Thymus (tissue), 11 donors: ENCODE measurements at regions not wholly inside any gene's neighbourhood (a gene's known extent, or its start where the extent isn't known, plus 50 kb on each side); places are given as distances from the start of the nearest gene placed in this dataset.

Experiments used
- DNase-seq, 9 donors: peaks; one replicate each; pipeline ENCODE4 v3.0.0-alpha.2; 2013; ENCODE audit warnings: low spot score in 9 of 9, low read depth in 6 of 9, missing footprints in 1 of 9
- H3K27ac ChIP-seq, 2 donors: one replicate each; pipeline ENCODE4 v1.5.1; 2013; ENCODE audit warnings: control low read depth in 1 of 2, low read depth in 1 of 2, low read length in 1 of 2, mild to moderate bottlenecking in 1 of 2, moderate library complexity in 1 of 2
- H3K27me3 ChIP-seq, 2 donors: one replicate each; pipeline ENCODE4 v1.5.1; 2013; ENCODE audit warnings: low read length in 1 of 2; ENCODE audit not compliant: control insufficient read depth in 2 of 2, insufficient read depth in 1 of 2
- H3K36me3 ChIP-seq, 2 donors: one replicate each; pipeline ENCODE4 v1.5.1; 2013; ENCODE audit warnings: low read length in 1 of 2, mild to moderate bottlenecking in 1 of 2, moderate library complexity in 1 of 2; ENCODE audit not compliant: control insufficient read depth in 2 of 2, insufficient read depth in 2 of 2
- H3K4me1 ChIP-seq, 2 donors: one replicate each; pipeline ENCODE4 v1.5.1; 2013; ENCODE audit warnings: low read length in 2 of 2; ENCODE audit not compliant: control insufficient read depth in 2 of 2, insufficient read depth in 2 of 2
- H3K4me3 ChIP-seq, 2 donors: one replicate each; pipeline ENCODE4 v1.5.1; 2013; ENCODE audit warnings: low read length in 2 of 2, control low read depth in 1 of 2, mild to moderate bottlenecking in 1 of 2
- H3K9me3 ChIP-seq, 2 donors: one replicate each; pipeline ENCODE4 v1.5.1; 2013; ENCODE audit warnings: low read length in 1 of 2, mild to moderate bottlenecking in 1 of 2; ENCODE audit not compliant: control insufficient read depth in 2 of 2, insufficient read depth in 1 of 2
- WGBS: extraction: QIAGEN DNeasy Blood & Tissue Kit; methylation state at CpG from one replicate; pipeline ENCODE4 v1.1.7; 2013; 5-methylcytosine and 5-hydroxymethylcytosine counted together
- donor health status: healthy.

DNA sequence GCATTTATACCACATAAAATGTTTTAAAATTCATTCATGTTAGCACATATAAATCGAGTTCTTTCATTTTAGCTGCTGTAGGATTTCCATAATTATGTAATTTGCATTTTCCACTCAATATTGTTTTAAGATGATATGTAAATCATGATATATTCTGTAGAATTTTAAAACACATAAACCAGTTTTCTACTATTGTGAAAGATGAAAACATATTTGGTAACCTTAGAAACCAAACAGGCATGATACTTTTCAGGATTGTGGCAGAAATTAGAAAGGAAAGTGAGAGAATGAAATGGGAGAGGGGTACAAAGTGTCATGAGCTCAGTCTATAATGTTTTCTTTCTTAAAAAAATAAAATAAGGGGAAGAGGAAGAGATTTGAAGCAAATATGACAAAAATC, 269.3 kb downstream of the PPP1R3A start:
- H3K27me3 ChIP-seq, result no peaks in the 10 kb centered on the region
- H3K9me3 ChIP-seq, result no peaks in the 10 kb centered on the region
- no peak for DNase-seq
- H3K4me3 ChIP-seq, result no peak overlapping the region
- 86% methylated on average over 1 of the region's 1 CpG for WGBS
- H3K27ac ChIP-seq, result no peak overlapping the region
- no peaks in the 10 kb centered on the region for H3K36me3 ChIP-seq
- H3K4me1 ChIP-seq, result no peaks in the 10 kb centered on the region

- H3K9me3 ChIP-seq, result no peaks in the 10 kb centered on the region
- H3K36me3 ChIP-seq, result no peaks in the 10 kb centered on the region
- H3K27me3 ChIP-seq, result no peaks in the 10 kb centered on the region
- H3K27ac ChIP-seq, result no peak overlapping the region
- WGBS, result 72% methylated on average over 1 of the region's 1 CpG
- no peak for DNase-seq
- H3K4me3 ChIP-seq, result no peak overlapping the region
- no peaks in the 10 kb centered on the region for H3K4me1 ChIP-seq
Measured at GRCh38 chr7:113639221-113639620, 279.6 kb downstream of the PPP1R3A start.

GRCh38 chr7:113636727-113637421, 281.9 kb downstream of the PPP1R3A start:
- WGBS, result 83% methylated on average over 5 of the region's 5 CpGs
- no peak for DNase-seq
- no peak overlapping the region for H3K27ac ChIP-seq
- H3K36me3 ChIP-seq, result no peaks in the 10 kb centered on the region
- H3K27me3 ChIP-seq, result no peaks in the 10 kb centered on the region
- no peaks in the 10 kb centered on the region for H3K4me1 ChIP-seq
- H3K9me3 ChIP-seq, result no peaks in the 10 kb centered on the region
- no peak overlapping the region for H3K4me3 ChIP-seq

DNA sequence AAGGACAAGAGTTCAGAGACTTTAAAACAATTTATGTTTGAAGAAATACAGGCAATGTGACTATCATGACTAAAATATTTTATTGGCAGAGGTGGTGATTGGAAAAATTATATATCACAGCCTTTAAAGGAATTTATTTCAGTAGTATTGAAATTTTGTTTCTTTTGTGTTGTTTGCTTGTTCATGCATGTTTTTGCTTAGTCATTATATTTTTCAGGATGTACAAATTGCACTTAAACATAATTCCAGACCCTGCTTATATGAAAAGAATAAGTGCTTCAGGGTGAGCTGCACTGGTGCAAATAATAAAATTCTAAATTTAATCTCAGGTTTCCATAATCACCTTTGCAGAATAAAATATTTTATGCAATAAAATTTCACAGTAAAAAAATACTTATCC, 283.3 kb downstream of the PPP1R3A start:
- Histone ChIP-seq H3K4me1 (no peaks in the 10 kb centered on the region), H3K9me3 (no peaks in the 10 kb centered on the region), H3K4me3 (no peak overlapping the region), H3K27ac (no peak overlapping the region), H3K36me3 (no peaks in the 10 kb centered on the region), H3K27me3 (no peaks in the 10 kb centered on the region)
- DNase-seq, result no peak

DNA sequence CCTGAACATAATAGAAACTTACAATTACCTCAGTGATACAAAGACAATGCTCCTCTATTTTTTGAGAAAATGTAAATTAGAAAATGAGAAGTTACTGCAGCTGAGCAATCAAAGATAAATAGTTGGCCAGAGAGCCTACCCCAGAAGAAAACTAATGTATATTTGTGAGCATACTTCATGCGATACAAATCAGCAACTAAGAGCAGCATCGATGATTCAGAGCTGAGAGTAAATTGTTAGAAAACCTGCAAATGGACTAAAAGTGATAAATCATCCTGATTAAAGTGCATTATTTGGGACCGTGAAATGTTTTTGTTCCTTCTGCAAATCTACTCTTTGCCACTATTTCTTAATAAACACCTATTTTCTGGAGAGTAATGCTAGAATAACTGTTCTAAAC, 285.7 kb downstream of the PPP1R3A start:
- DNase-seq, result no peak
- H3K27ac ChIP-seq, result no peak overlapping the region
- no peaks in the 10 kb centered on the region for H3K27me3 ChIP-seq
- H3K4me3 ChIP-seq, result no peak overlapping the region
- 95% methylated on average over 3 of the region's 3 CpGs for WGBS
- no peaks in the 10 kb centered on the region for H3K4me1 ChIP-seq
- H3K36me3 ChIP-seq, result no peaks in the 10 kb centered on the region
- H3K9me3 ChIP-seq, result no peaks in the 10 kb centered on the region

GRCh38 chr7:113628948-113629847, 289.6 kb downstream of the PPP1R3A start:
- Histone ChIP-seq H3K27me3 (no peaks in the 10 kb centered on the region), H3K9me3 (no peaks in the 10 kb centered on the region), H3K27ac (no peak overlapping the region), H3K36me3 (no peaks in the 10 kb centered on the region), H3K4me1 (no peaks in the 10 kb centered on the region), H3K4me3 (no peak overlapping the region)
- DNase-seq, result no peak
- WGBS, result 91% methylated on average over 6 of the region's 6 CpGs

GRCh38 chr7:113625494-113626102, 293.2 kb downstream of the PPP1R3A start:
- no peaks in the 10 kb centered on the region for H3K4me1 ChIP-seq
- H3K36me3 ChIP-seq, result no peaks in the 10 kb centered on the region
- DNase-seq, result no peak
- H3K9me3 ChIP-seq, result no peaks in the 10 kb centered on the region
- no peak overlapping the region for H3K4me3 ChIP-seq
- no peaks in the 10 kb centered on the region for H3K27me3 ChIP-seq
- H3K27ac ChIP-seq, result no peak overlapping the region

DNA sequence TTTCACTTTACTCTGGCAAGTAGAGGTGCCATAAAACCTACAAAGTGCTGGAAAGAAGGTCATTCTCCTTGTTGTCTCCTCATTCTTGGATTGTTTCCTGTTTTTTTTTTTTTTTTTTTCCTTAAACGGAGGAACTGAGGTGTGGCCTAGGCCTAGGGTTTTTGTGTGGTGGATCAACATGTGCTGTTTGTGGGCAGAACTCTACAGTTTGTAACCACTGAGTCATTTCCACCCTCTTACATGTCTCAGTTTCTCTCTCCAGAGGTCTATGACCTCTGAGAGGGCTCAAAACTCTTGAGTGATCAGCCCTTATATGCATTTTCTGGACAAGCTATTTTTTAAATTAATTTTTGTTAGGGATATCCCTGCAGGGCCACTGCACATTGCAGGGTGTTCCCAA, 296.0 kb downstream of the PPP1R3A start:
- no peaks in the 10 kb centered on the region for H3K4me1 ChIP-seq
- no peak overlapping the region for H3K4me3 ChIP-seq
- H3K27me3 ChIP-seq, result no peaks in the 10 kb centered on the region
- H3K27ac ChIP-seq, result no peak overlapping the region
- H3K9me3 ChIP-seq, result no peaks in the 10 kb centered on the region
- H3K36me3 ChIP-seq, result no peaks in the 10 kb centered on the region
- 88% methylated on average over 1 of the region's 1 CpG for WGBS
- DNase-seq, result no peak

- H3K27ac ChIP-seq, result no peak overlapping the region
- no peaks in the 10 kb centered on the region for H3K4me1 ChIP-seq
- WGBS, result 66% methylated on average over 2 of the region's 2 CpGs
- no peaks in the 10 kb centered on the region for H3K9me3 ChIP-seq
- H3K36me3 ChIP-seq, result no peaks in the 10 kb centered on the region
- no peak for DNase-seq
- no peaks in the 10 kb centered on the region for H3K27me3 ChIP-seq
- H3K4me3 ChIP-seq, result no peak overlapping the region
Measured at GRCh38 chr7:113610572-113610971, 308.2 kb downstream of the PPP1R3A start.
